Calu3 (cell line): ENCODE measurements at regions not wholly inside any gene's neighbourhood (a gene's known extent, or its start where the extent isn't known, plus 50 kb on each side); places are given as distances from the start of the nearest gene placed in this dataset.

Experiments
- BruUV-seq: library from RNA; stranded (reverse); fragments of 400-500 nt; replicated peaks from 2 replicates; lab custom pipeline; 2021; lab: Mats Ljungman, UMichigan
- CTCF ChIA-PET: fragments of 300-600 bp; sonication (Branson Sonifier 250); formaldehyde crosslinking; loops from one replicate; lab custom pipeline; 2022; ENCODE audit warnings: antibody characterized with exemption; lab: Charles Lee
- DNase-seq: peaks from one replicate; pipeline ENCODE4 v3.0.0; 2022
- H3K27ac Mint-ChIP-seq: one replicate; pipeline ENCODE4 v1.8.0; 2022; ENCODE audit warnings: mixed read lengths; ENCODE audit not compliant: unreplicated experiment
- H3K27me3 Mint-ChIP-seq: one replicate; pipeline ENCODE4 v1.8.0; 2022; ENCODE audit warnings: mixed read lengths; ENCODE audit not compliant: unreplicated experiment
- H3K36me3 Mint-ChIP-seq: one replicate; pipeline ENCODE4 v1.8.0; 2022; ENCODE audit warnings: mild to moderate bottlenecking, moderate library complexity, mixed read lengths; ENCODE audit not compliant: insufficient read depth, unreplicated experiment
- H3K4me1 Mint-ChIP-seq: one replicate; pipeline ENCODE4 v1.8.0; 2022; ENCODE audit warnings: mild to moderate bottlenecking, low read depth, mixed read lengths; ENCODE audit not compliant: unreplicated experiment
- H3K4me3 Mint-ChIP-seq: one replicate; pipeline ENCODE4 v1.8.0; 2022; ENCODE audit warnings: mild to moderate bottlenecking, low read depth, moderate library complexity, mixed read lengths; ENCODE audit not compliant: unreplicated experiment
- H3K9me3 Mint-ChIP-seq: one replicate; pipeline ENCODE4 v1.8.0; 2022; ENCODE audit warnings: low read depth, mixed read lengths; ENCODE audit not compliant: unreplicated experiment
- intact Hi-C: fragments of 100-400 bp; cut with micrococcal nuclease; formaldehyde crosslinking; loops from one replicate; pipeline ENCODE4 v1.10.0; 2022; ENCODE audit not compliant: unreplicated experiment
- TF ChIP-seq, protein P1 (sequence below): fragments of 200-600 bp; IDR thresholded peaks from one replicate; pipeline ENCODE4 v1.8.0; 2022; ENCODE audit warnings: antibody characterized with exemption; ENCODE audit not compliant: unreplicated experiment

DNA sequence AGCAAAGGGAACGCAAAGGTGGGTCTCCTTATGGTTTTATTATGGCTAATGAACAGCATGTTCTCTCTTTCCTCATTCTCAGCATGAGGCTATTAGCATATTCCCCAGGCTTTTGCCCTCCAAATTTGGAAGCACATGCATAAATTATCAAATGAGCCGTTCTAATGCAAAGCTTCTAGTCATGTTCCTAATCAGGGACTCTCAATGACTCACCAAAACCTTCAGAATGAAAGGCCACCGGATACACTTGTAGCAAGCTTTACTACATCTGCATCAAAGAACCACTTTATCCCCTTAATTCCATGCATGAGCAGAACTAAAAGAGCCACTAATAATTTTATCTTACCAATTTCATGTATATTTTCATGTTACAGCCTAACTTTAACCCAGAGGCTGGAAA, 310.5 kb downstream of the LRATD1 start:
- no peaks in the 10 kb centered on the region for H3K27me3 Mint-ChIP-seq

DNA sequence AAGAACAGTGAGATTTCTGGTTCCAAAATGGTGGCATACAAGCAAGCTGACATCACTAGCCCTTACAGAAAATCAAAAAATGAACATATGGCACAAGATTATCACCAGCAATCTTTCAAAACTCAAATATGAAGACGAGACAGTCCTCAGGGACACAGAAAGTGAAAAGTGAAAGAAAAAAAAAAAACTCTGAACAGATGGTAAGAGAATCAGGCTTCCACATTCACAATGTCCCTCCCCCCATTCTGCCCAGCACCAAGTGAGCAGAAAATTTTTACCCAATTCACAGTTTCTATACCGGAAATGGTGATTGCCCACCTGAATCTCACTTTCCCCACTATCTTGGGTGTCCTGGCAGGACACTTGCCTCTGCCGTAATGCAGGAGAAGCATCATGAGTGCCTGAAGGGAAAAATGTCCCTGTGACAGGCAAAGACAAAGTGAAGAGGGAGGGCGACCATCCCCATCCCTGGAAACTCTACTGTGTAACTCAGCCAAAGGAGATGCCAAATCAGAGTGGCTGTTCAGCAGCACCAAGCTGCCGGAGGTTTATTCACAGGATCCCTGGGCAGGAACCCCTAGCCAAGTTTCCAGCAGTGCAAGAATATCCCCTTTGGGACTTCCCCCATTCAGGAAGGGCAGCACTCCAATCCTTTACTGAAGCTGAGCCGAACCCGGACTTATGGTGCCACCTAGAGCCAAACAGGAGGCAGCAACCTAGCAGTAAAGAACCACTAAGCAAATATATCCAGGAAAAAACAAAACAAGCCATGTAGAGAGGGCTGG, 312.2 kb downstream of the LRATD1 start:
- intact Hi-C loops, result no loop called here
- Mint-ChIP-seq H3K36me3 (no peaks in the 10 kb centered on the region), H3K27ac (no peak overlapping the region), H3K4me3 (no peak overlapping the region), H3K4me1 (no peaks in the 10 kb centered on the region), H3K9me3 (peaks cover 21% of the 10 kb centered on the region), H3K27me3 (no peaks in the 10 kb centered on the region)
- DNase-seq, result peak; percentile 11
- BruUV-seq, result no TSS peak
- TF ChIP-seq, protein P1, sequence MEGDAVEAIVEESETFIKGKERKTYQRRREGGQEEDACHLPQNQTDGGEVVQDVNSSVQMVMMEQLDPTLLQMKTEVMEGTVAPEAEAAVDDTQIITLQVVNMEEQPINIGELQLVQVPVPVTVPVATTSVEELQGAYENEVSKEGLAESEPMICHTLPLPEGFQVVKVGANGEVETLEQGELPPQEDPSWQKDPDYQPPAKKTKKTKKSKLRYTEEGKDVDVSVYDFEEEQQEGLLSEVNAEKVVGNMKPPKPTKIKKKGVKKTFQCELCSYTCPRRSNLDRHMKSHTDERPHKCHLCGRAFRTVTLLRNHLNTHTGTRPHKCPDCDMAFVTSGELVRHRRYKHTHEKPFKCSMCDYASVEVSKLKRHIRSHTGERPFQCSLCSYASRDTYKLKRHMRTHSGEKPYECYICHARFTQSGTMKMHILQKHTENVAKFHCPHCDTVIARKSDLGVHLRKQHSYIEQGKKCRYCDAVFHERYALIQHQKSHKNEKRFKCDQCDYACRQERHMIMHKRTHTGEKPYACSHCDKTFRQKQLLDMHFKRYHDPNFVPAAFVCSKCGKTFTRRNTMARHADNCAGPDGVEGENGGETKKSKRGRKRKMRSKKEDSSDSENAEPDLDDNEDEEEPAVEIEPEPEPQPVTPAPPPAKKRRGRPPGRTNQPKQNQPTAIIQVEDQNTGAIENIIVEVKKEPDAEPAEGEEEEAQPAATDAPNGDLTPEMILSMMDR, result no peak
- CTCF ChIA-PET, result no interaction called here

More for the DNA sequence above, 310.5 kb downstream of the LRATD1 start:
- H3K9me3 Mint-ChIP-seq, result peaks cover 21% of the 10 kb centered on the region
- CTCF ChIA-PET, result no interaction called here
- intact Hi-C loops, result no loop called here
- H3K4me3 Mint-ChIP-seq, result no peak overlapping the region
- BruUV-seq, result no TSS peak
- H3K36me3 Mint-ChIP-seq, result no peaks in the 10 kb centered on the region
- no peak overlapping the region for H3K27ac Mint-ChIP-seq
- TF ChIP-seq, protein P1, result no peak
- no peaks in the 10 kb centered on the region for H3K4me1 Mint-ChIP-seq
- no peak for DNase-seq

DNA sequence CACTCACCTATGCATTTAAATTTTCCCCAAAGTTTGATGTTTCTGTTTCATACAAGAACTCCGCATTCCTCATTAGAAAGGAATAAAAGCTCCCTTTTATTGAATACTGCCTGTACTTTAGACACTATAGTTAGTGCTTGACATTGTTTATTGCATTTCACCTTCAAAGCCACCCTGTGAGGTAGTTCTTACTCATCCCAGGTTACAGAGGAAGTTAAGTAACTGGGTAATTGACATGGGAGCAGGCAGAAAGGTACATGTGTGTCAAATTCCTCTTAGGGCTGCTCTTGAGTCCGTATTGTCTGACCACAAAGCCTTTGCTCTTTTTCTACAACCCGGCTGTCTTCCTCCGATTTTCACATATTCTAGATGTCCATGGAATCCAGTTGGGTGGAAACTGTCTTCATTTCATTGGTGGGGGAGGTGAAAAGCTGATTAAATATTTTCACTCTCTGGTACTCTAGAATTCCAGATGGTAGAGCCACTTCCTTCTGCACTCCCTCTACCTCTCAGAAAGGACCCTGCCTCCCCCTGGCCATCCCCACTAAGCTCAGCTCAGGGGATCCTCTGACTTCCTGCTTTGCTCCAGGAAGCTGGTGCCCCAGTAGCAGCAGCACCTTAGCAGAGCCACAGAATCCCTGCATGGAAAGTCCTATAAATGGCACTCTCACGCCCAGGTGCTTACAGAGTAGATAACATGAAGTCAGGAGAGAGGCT, 319.2 kb downstream of the LRATD1 start:
- Mint-ChIP-seq H3K27me3 (no peaks in the 10 kb centered on the region), H3K27ac (no peak overlapping the region), H3K9me3 (peaks cover 12% of the 10 kb centered on the region), H3K36me3 (no peaks in the 10 kb centered on the region), H3K4me1 (no peaks in the 10 kb centered on the region), H3K4me3 (no peak overlapping the region)
- CTCF ChIA-PET, result no interaction called here
- TF ChIP-seq, protein P1, result no peak
- no TSS peak for BruUV-seq
- intact Hi-C loops, result no loop called here
- DNase-seq, result no peak

DNA sequence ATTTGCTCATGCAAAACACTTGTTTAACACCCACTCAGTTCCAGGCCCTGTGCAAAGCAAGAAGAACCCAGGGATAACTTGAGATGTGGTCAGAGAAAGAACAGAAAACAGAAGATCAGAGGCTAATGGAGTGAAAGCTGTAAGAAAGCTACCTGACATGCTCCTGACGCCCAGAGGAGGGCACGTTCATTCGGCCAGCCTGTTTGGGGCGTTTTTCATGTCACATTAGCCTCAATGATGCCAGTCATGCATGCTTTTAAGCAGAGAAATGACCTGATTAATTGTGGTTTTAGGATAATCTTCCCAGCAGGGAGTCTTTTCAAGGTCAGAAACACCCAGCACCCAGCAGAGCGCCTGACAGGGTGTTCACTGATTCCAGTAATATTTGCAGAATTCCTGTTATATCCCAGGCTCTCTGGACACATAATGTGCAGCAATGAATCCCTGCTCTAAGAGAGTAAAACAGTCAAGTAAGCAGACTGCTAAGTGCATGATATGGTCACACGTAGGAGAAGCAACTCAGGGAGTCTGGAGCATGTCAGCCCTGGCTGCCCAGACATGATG, 320.0 kb downstream of the LRATD1 start:
- intact Hi-C loops, result no loop called here
- no peak for DNase-seq
- Mint-ChIP-seq H3K36me3 (no peaks in the 10 kb centered on the region), H3K27me3 (no peaks in the 10 kb centered on the region), H3K4me1 (no peaks in the 10 kb centered on the region), H3K4me3 (no peak overlapping the region), H3K27ac (no peak overlapping the region), H3K9me3 (peaks cover 9% of the 10 kb centered on the region)
- TF ChIP-seq, protein P1, result no peak
- CTCF ChIA-PET, result no interaction called here
- no TSS peak for BruUV-seq
